ENCODE measurements at regions not wholly inside any gene's neighbourhood (a gene's known extent, or its start where the extent isn't known, plus 50 kb on each side); places are given as distances from the start of the nearest gene placed in this dataset.

DNA sequence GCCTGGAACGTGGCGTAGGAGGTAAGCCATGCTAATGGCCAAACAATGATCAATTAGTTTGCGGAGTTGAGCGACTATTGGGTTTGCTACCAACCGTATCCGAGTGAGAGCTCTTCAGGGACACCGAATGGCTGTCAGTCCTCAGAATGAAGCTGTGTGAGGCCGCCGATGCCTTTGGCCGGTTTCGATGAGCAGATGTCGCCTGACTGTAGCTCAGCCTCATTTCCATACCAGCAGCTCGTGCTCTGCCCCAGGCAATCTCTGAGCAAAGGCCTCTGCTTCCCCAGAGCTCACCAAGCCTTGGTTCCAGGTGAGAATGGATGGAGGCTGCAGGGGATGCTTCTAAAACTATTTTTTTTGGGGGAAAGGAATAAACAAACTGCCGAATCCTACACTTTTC, 111.7 kb upstream of the HS3ST4 start:
- TF ChIP-seq, protein P1, sequence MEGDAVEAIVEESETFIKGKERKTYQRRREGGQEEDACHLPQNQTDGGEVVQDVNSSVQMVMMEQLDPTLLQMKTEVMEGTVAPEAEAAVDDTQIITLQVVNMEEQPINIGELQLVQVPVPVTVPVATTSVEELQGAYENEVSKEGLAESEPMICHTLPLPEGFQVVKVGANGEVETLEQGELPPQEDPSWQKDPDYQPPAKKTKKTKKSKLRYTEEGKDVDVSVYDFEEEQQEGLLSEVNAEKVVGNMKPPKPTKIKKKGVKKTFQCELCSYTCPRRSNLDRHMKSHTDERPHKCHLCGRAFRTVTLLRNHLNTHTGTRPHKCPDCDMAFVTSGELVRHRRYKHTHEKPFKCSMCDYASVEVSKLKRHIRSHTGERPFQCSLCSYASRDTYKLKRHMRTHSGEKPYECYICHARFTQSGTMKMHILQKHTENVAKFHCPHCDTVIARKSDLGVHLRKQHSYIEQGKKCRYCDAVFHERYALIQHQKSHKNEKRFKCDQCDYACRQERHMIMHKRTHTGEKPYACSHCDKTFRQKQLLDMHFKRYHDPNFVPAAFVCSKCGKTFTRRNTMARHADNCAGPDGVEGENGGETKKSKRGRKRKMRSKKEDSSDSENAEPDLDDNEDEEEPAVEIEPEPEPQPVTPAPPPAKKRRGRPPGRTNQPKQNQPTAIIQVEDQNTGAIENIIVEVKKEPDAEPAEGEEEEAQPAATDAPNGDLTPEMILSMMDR (IDR thresholded peaks at IDR 0.05) = no peak
- TF ChIP-seq USF2 (CRISPR knock-in tag; IDR thresholded peaks at IDR 0.05) = no peak

Data from WTC11 (cell line).